GM12878 (cell line): ENCODE measurements at regions not wholly inside any gene's neighbourhood (a gene's known extent, or its start where the extent isn't known, plus 50 kb on each side); places are given as distances from the start of the nearest gene placed in this dataset.

ENCODE experiments used
- ATAC-seq: fragments of 200-7000 bp; cut with Tn5 transposase; 3 replicates; pipeline ENCODE4 v1.9.1; 2020; ENCODE audit warnings: mild to moderate bottlenecking, moderate library complexity
- BruUV-seq: library from RNA; stranded (reverse); fragments of 400-500 nt; replicated peaks from 2 replicates; lab custom pipeline; 2021; lab: Mats Ljungman, UMichigan
- CTCF ChIA-PET: fragments of 300-600 bp; sonication (Branson Sonifier 250); formaldehyde crosslinking; extraction: SDS; loops from one replicate; lab custom pipeline; 2021; ENCODE audit warnings: inconsistent platforms; lab: Yijun Ruan, JAX
- POLR2A ChIA-PET: fragments of 350-600 bp; formaldehyde crosslinking; extraction: SDS; loops from one replicate; lab custom pipeline; 2021; ENCODE audit warnings: inconsistent platforms; lab: Charles Lee
- RAD21 ChIA-PET: fragments of 300-600 bp; sonication (Branson Sonifier 250); formaldehyde crosslinking; loops from one replicate; lab custom pipeline; 2023; ENCODE audit warnings: antibody characterized with exemption; ENCODE audit not compliant: unreplicated experiment; lab: Charles Lee
- SMC1A ChIA-PET: fragments of 300-600 bp; sonication (Branson Sonifier 250); formaldehyde crosslinking; loops from one replicate; lab custom pipeline; 2023; ENCODE audit not compliant: unreplicated experiment, uncharacterized antibody; lab: Charles Lee
- DNase-seq: peaks from one replicate; pipeline ENCODE4 v3.0.0-alpha.2; 2011; ENCODE audit warnings: low read depth, low spot score
- FAIRE-seq: peaks from 3 replicates; lab custom pipeline; 2011; peaks lifted over from hg19 to GRCh38; lab: Jason Lieb, UNC
- H2AFZ ChIP-seq: 2 replicates; pipeline ENCODE4 v1.6.0; 2011; ENCODE audit warnings: low read depth, low read length, control low read depth; ENCODE audit not compliant: control insufficient read depth
- H3K27ac ChIP-seq: 2 replicates; pipeline ENCODE4 v1.5.1; 2011; ENCODE audit warnings: control low read depth; ENCODE audit not compliant: control insufficient read depth, insufficient read depth
- H3K27me3 ChIP-seq, 2 experiments: replicated peaks in 1 of 2; 2 replicates each; pipeline versions ENCODE4 v1.6.0 to v1.6.1; 2011; ENCODE audit warnings: low read length in 1 of 2; ENCODE audit not compliant: control insufficient read depth in 2 of 2, insufficient read depth in 2 of 2
- H3K36me3 ChIP-seq, 2 experiments: 2 replicates each; pipeline ENCODE4 v1.5.1; 2011; ENCODE audit warnings: low read length in 1 of 2; ENCODE audit not compliant: control insufficient read depth in 2 of 2, insufficient read depth in 2 of 2
- H3K4me1 ChIP-seq: 2 replicates; pipeline ENCODE4 v1.6.1; 2011; ENCODE audit warnings: mild to moderate bottlenecking, low read length, moderate library complexity, mixed read lengths; ENCODE audit not compliant: control insufficient read depth, insufficient read depth
- H3K4me2 ChIP-seq: 2 replicates; pipeline ENCODE4 v1.6.0; 2011; ENCODE audit warnings: control low read depth; ENCODE audit not compliant: control insufficient read depth, insufficient read depth
- H3K4me3 ChIP-seq: fragments of 200-600 bp; sonication (generic); 2 replicates; pipeline ENCODE4 v1.5.1; 2016
- H3K79me2 ChIP-seq: 2 replicates; pipeline ENCODE4 v1.6.0; 2011; ENCODE audit warnings: low read length; ENCODE audit not compliant: control insufficient read depth, insufficient read depth
- H3K9ac ChIP-seq: 2 replicates; pipeline ENCODE4 v1.8.0; 2011; ENCODE audit warnings: low read length, control low read depth, mixed read lengths; ENCODE audit not compliant: control insufficient read depth, insufficient read depth
- H3K9me3 ChIP-seq: replicated peaks from 3 replicates; pipeline ENCODE4 v1.5.1; 2011; ENCODE audit warnings: mild to moderate bottlenecking, low read length; ENCODE audit not compliant: control insufficient read depth, insufficient read depth
- H4K20me1 ChIP-seq: 2 replicates; pipeline ENCODE4 v1.6.0; 2011; ENCODE audit not compliant: control insufficient read depth, insufficient read depth
- CHD2 ChIP-seq: IDR thresholded peaks from 2 replicates; pipeline ENCODE4 v1.6.1; 2011; ENCODE audit warnings: low read depth, low read length, improper control_type of control experiment, borderline replicate concordance
- CTCF ChIP-seq, 3 experiments: IDR thresholded peaks in 2 of 3; conservative IDR thresholded peaks in 1 of 3; 2 replicates each; pipeline ENCODE4 v1.5.1; 2011; ENCODE audit warnings: low read depth in 3 of 3, low read length in 3 of 3, mild to moderate bottlenecking in 3 of 3, control low read depth in 2 of 3, moderate library complexity in 2 of 3, inconsistent platforms in 1 of 3, mixed read lengths in 1 of 3; ENCODE audit not compliant: control insufficient read depth in 2 of 3, insufficient read depth in 1 of 3; ENCODE audit errors: extremely low read depth in 1 of 3
- DPF2 ChIP-seq: fragments of 450-650 bp; IDR thresholded peaks from 2 replicates; pipeline ENCODE4 v1.6.1; 2017; ENCODE audit warnings: mild to moderate bottlenecking
- E2F4 ChIP-seq: IDR thresholded peaks from 2 replicates; pipeline ENCODE4 v1.6.1; 2012; ENCODE audit warnings: low read depth, low read length, improper control_type of control experiment
- EP300 ChIP-seq, 2 experiments: fragments of 150-350 bp in 1 of 2; IDR thresholded peaks; 2 replicates each; pipeline ENCODE4 v1.6.1; 2011 to 2012; ENCODE audit warnings: low read depth in 2 of 2, low read length in 2 of 2, borderline replicate concordance in 1 of 2, improper control_type of control experiment in 1 of 2, inconsistent platforms in 1 of 2; ENCODE audit not compliant: control insufficient read depth in 1 of 2
- GATAD2B ChIP-seq: fragments of 450-650 bp; conservative IDR thresholded peaks from 2 replicates; pipeline ENCODE4 v1.6.1; 2017; ENCODE audit warnings: low read depth, mild to moderate bottlenecking, moderate library complexity
- IKZF1 ChIP-seq: fragments of 450-650 bp; conservative IDR thresholded peaks from 2 replicates; pipeline ENCODE4 v1.6.1; 2017; ENCODE audit warnings: antibody characterized with exemption, mild to moderate bottlenecking
- MTA2 ChIP-seq: fragments of 450-650 bp; IDR thresholded peaks from 2 replicates; pipeline ENCODE4 v1.6.1; 2016; ENCODE audit warnings: low read depth, mild to moderate bottlenecking, moderate library complexity
- NR2F1 ChIP-seq: fragments of 450-650 bp; conservative IDR thresholded peaks from 2 replicates; pipeline ENCODE4 v1.6.1; 2017; ENCODE audit warnings: mild to moderate bottlenecking
- PAX5 ChIP-seq: IDR thresholded peaks from 2 replicates; pipeline ENCODE4 v1.6.1; 2011; ENCODE audit warnings: low read depth, low read length, borderline replicate concordance
- PKNOX1 ChIP-seq: fragments of 450-650 bp; IDR thresholded peaks from 2 replicates; pipeline ENCODE4 v1.6.1; 2016; ENCODE audit warnings: mild to moderate bottlenecking
- SPI1 ChIP-seq: IDR thresholded peaks from 2 replicates; pipeline ENCODE4 v1.6.1; 2011; ENCODE audit warnings: low read depth, mild to moderate bottlenecking, low read length, moderate library complexity, borderline replicate concordance; ENCODE audit not compliant: insufficient read depth
- SUZ12 ChIP-seq: fragments of 200-600 bp; sonication (generic); IDR thresholded peaks from one replicate; pipeline ENCODE4 v1.6.1; 2018; ENCODE audit warnings: antibody characterized with exemption, mild to moderate bottlenecking; ENCODE audit not compliant: unreplicated experiment
- WGBS: methylation state at CpG from one replicate; pipeline ENCODE4 v1.1.6; 2016; ENCODE audit warnings: low lambda C conversion rate; ENCODE audit not compliant: insufficient replicate concordance, insufficient coverage; ENCODE audit errors: missing lambda C conversion rate; 5-methylcytosine and 5-hydroxymethylcytosine counted together
- in situ Hi-C: fragments of 300-500 bp; cut with MboI; formaldehyde crosslinking; loops from 9 replicates; pipeline ENCODE4 v1.14.3; 2018; ENCODE audit warnings: mixed read lengths
- intact Hi-C: fragments of 100-400 bp; cut with micrococcal nuclease; formaldehyde crosslinking; loops from one replicate; pipeline ENCODE4 v1.14.2; 2022; ENCODE audit not compliant: unreplicated experiment

GRCh38 chr14:103188810-103189480, 65.7 kb downstream of the TNFAIP2 start:
- Histone ChIP-seq H3K27ac (no peak overlapping the region), H3K36me3 (no peaks in the 10 kb centered on the region), H3K27me3 (peaks cover 0 to 2% of the 10 kb centered on the region in 2 experiments; a peak in 1 of 4 replicates), H3K4me1 (no peaks in the 10 kb centered on the region), H4K20me1 (no peaks in the 10 kb centered on the region), H3K9me3 (no peaks in the 10 kb centered on the region; the same call in 2 of the 3 replicates), H3K4me2 (peak overlapping the region; percentile 48; the same call in 1 of the 2 replicates), H2AFZ (no peak overlapping the region), H3K79me2 (no peaks in the 10 kb centered on the region), H3K9ac (no peak overlapping the region)
- DNase-seq (no peak), ATAC-seq (peak; percentile 60), FAIRE-seq (no peak)
- 3% methylated on average over 46 of the region's 67 CpGs for WGBS
- intact Hi-C loops = loop anchor here (5.0 kb wide), 1 partner anchor 47 kb away; no protein-coding TSS in a partner anchor
- ChIA-PET CTCF (interaction anchor here (0.9 to 13.7 kb wide), 2 partner anchors 84 to 214 kb away, joined by 3 to 202 read pairs; no protein-coding TSS in a partner anchor), RAD21 (interaction anchor here (0.8 to 0.9 kb wide), 2 partner anchors 84 to 102 kb away, joined by 3 to 6 read pairs; no protein-coding TSS in a partner anchor), POLR2A (no interaction called here)
- in situ Hi-C loops = no loop called here
- BruUV-seq = no TSS peak
- TF ChIP-seq CHD2 (0 out of 2 replicates have a peak, but pooled peaks have one; percentile 21), SUZ12 (peak; percentile 87), EP300 (IDR thresholded peaks at IDR 0.05; ENCODE audit: borderline replicate concordance in 1 of 2, control insufficient read depth in 1 of 2, low read depth in 2 of 2, low read length in 2 of 2) (no peak), MTA2 (no peak), SPI1 (no peak), GATAD2B (0 out of 2 replicates have a peak, but pooled peaks have one; percentile 35), PAX5 (peak; percentile 56; the same call in 1 of the 2 replicates), NR2F1 (0 out of 2 replicates have a peak, but pooled peaks have one; percentile 21), PKNOX1 (no peak), IKZF1 (peak; percentile 32; the same call in 1 of the 2 replicates), DPF2 (0 out of 2 replicates have a peak, but pooled peaks have one; percentile 32), CTCF (IDR thresholded peaks at IDR 0.05 in 2 of 3, conservative IDR thresholded peaks at IDR 0.05 in 1 of 3; ENCODE audit: control insufficient read depth in 2 of 3, extremely low read depth in 1 of 3, insufficient read depth in 1 of 3, low read depth in 3 of 3, low read length in 3 of 3) (peak in 2 of 3 experiments; percentile 19 to 21; a peak in 2 of 6 replicates), E2F4 (peak; percentile 68; the same call in 1 of the 2 replicates)
- TF ChIP-seq, all 136 proteins: peak for 9
- no peak overlapping the region for H3K4me3 ChIP-seq
- SMC1A ChIA-PET = interaction anchor here (1.1 kb wide), 1 partner anchor 10 kb away, joined by 3 read pairs; no protein-coding TSS in a partner anchor
